ENCODE measurements at regions not wholly inside any gene's neighbourhood (a gene's known extent, or its start where the extent isn't known, plus 50 kb on each side); places are given as distances from the start of the nearest gene placed in this dataset.

- DNase-seq = no peak
Observed at GRCh38 chr11:131309776-131310175, 60.6 kb upstream of the NTM start.

GRCh38 chr11:131311776-131312514, 58.5 kb upstream of the NTM start:
- no peak for DNase-seq

All from NCI-H2171 (cell line).